PC-9 (cell line): ENCODE measurements at regions not wholly inside any gene's neighbourhood (a gene's known extent, or its start where the extent isn't known, plus 50 kb on each side); places are given as distances from the start of the nearest gene placed in this dataset.

Experiments
- EZH2 ChIP-seq: fragments of 200-600 bp; sonication (generic); IDR thresholded peaks from 2 replicates; pipeline ENCODE4 v1.8.0; 2017; ENCODE audit warnings: antibody characterized with exemption, low read depth
- TF ChIP-seq, protein P1 (sequence below): fragments of 200-600 bp; sonication (generic); conservative IDR thresholded peaks from 2 replicates; pipeline ENCODE4 v1.6.1; 2017; ENCODE audit warnings: mixed run types, antibody characterized with exemption, mild to moderate bottlenecking, moderate library complexity

DNA sequence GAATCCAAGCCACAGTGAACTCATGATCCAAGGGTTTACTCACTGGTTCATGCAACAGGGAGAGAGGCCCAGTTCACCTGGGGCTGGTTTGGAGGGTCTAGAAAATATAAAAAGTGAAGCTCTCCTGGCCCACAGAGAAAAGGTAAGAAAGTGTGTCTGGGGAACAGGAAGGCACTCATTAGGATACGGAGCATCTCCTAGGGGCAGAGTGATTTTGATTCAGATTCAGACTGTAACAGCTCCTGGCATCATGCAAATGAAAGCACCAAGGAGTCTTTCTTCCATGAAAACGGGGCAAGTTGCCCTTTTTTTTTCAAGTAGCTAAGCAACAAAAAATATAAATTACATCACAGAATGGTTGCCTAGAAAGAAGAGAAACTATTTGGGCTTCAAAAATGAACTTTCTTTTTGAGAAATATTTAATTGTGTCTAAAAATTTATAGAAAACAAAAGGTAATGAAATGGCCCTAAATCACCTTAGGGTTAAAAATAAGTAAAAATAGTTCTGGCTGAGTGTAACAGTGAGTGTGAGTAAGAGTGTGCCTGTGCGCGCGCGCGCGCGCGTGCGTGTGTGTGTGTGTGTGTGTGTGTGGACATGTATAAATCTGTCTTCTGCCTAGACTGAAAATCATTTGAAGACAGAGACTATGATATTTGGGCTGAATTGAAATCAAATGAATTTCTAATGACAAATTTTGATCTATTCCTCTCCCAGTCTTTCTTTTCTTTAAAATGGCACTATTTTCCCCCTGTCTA is 177.8 kb upstream of the ZNF462 start:
- TF ChIP-seq, protein P1, sequence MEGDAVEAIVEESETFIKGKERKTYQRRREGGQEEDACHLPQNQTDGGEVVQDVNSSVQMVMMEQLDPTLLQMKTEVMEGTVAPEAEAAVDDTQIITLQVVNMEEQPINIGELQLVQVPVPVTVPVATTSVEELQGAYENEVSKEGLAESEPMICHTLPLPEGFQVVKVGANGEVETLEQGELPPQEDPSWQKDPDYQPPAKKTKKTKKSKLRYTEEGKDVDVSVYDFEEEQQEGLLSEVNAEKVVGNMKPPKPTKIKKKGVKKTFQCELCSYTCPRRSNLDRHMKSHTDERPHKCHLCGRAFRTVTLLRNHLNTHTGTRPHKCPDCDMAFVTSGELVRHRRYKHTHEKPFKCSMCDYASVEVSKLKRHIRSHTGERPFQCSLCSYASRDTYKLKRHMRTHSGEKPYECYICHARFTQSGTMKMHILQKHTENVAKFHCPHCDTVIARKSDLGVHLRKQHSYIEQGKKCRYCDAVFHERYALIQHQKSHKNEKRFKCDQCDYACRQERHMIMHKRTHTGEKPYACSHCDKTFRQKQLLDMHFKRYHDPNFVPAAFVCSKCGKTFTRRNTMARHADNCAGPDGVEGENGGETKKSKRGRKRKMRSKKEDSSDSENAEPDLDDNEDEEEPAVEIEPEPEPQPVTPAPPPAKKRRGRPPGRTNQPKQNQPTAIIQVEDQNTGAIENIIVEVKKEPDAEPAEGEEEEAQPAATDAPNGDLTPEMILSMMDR = no peak
- no peak for TF ChIP-seq EZH2
